Gastrocnemius medialis (tissue), 4 donors: ENCODE measurements at regions not wholly inside any gene's neighbourhood (a gene's known extent, or its start where the extent isn't known, plus 50 kb on each side); places are given as distances from the start of the nearest gene placed in this dataset.

Source experiments
- ATAC-seq, 2 donors: fragments of 150-250 bp; one replicate each; pipeline ENCODE4 v1.9.1; 2016
- DNase-seq, 2 donors: peaks; one replicate each; pipeline ENCODE4 v3.0.0-alpha.2; 2019
- H3K27ac ChIP-seq, 4 donors: fragments of 200-600 bp; sonication (generic); 1 replicate in 1 of 4; 2 replicates in 3 of 4; pipeline ENCODE4 v1.5.1; 2016 to 2018; ENCODE audit warnings: mild to moderate bottlenecking in 2 of 4, moderate library complexity in 1 of 4
- H3K27me3 ChIP-seq, 3 donors: fragments of 200-600 bp; sonication (generic) in 2 of 3; 1 replicate in 1 of 3; 2 replicates in 2 of 3; pipeline versions ENCODE4 v1.5.1 to v1.6.0; 2016 to 2019; ENCODE audit warnings: mild to moderate bottlenecking in 1 of 3, moderate library complexity in 1 of 3
- H3K36me3 ChIP-seq, 2 donors: fragments of 200-600 bp; sonication (generic) in 1 of 2; one replicate each; pipeline ENCODE4 v1.5.1; 2017 to 2018
- H3K4me1 ChIP-seq, 2 donors: fragments of 200-600 bp; sonication (generic) in 1 of 2; one replicate each; pipeline ENCODE4 v1.5.1; 2016 to 2017; ENCODE audit warnings: mild to moderate bottlenecking in 2 of 2
- H3K4me3 ChIP-seq, 4 donors: fragments of 200-600 bp; sonication (generic) in 3 of 4; 1 replicate in 1 of 4; 2 replicates in 3 of 4; pipeline ENCODE4 v1.5.1; 2016 to 2019; ENCODE audit warnings: mild to moderate bottlenecking in 2 of 4
- H3K9me3 ChIP-seq, 3 donors: fragments of 200-600 bp; sonication (generic) in 2 of 3; 1 replicate in 1 of 3; 2 replicates in 2 of 3; pipeline ENCODE4 v1.5.1; 2016 to 2019
- CTCF ChIP-seq, 5 experiments: fragments of 450-650 bp in 3 of 5; fragments of 200-600 bp in 2 of 5; sonication (generic) in 2 of 5; IDR thresholded peaks in 4 of 5; conservative IDR thresholded peaks in 1 of 5; 1 replicate in 4 of 5; 2 replicates in 1 of 5; pipeline ENCODE4 v1.5.1; 2016 to 2019; ENCODE audit warnings: antibody characterized with exemption in 5 of 5, mild to moderate bottlenecking in 3 of 5, moderate library complexity in 3 of 5
- POLR2A ChIP-seq, 2 donors: fragments of 450-650 bp; IDR thresholded peaks; one replicate each; pipeline ENCODE4 v1.6.1; 2017; ENCODE audit warnings: antibody characterized with exemption in 2 of 2, mild to moderate bottlenecking in 2 of 2, moderate library complexity in 2 of 2
- in situ Hi-C, 4 donors: fragments of 200-750 bp; cut with MboI; loops; one replicate each; pipeline versions ENCODE4 v1.15.0 to v1.8.0; 2017; ENCODE audit warnings: low sequenced_read_pairs in 4 of 4
- intact Hi-C: fragments of 100-400 bp; cut with DNase I; formaldehyde crosslinking; loops from one replicate; pipeline ENCODE4 v1.15.1; 2023; ENCODE audit warnings: low total_unique reads

GRCh38 chr13:73754241-73754640 is 380.0 kb downstream of the KLF12 start:
- TF ChIP-seq POLR2A (IDR thresholded peaks at IDR 0.05), result no peak
- TF ChIP-seq CTCF (IDR thresholded peaks at IDR 0.05 in 4 of 5, conservative IDR thresholded peaks at IDR 0.05 in 1 of 5), result no peak
- intact Hi-C loops (loop anchor here (5.0 to 10.0 kb wide), 2 partner anchors 381 to 1463 kb away; partner anchors contain the start of gene KLF12), in situ Hi-C loops (loop anchor here in 3 of 4 donors (25.0 kb wide), 1 partner anchor 1458 kb away; no protein-coding TSS in a partner anchor)
- H3K4me3 ChIP-seq, result no peak overlapping the region
- DNase-seq, result no peak
- H3K27ac ChIP-seq, result no peak overlapping the region
- no peaks in the 10 kb centered on the region for H3K9me3 ChIP-seq
- H3K27me3 ChIP-seq, result no peaks in the 10 kb centered on the region
- no peak for ATAC-seq
- H3K4me1 ChIP-seq, result peaks cover 9 to 12% of the 10 kb centered on the region in 2 donors
- no peaks in the 10 kb centered on the region for H3K36me3 ChIP-seq

GRCh38 chr13:73751290-73751689 is 382.9 kb downstream of the KLF12 start:
- ATAC-seq (no peak), DNase-seq (no peak)
- intact Hi-C loops, result loop anchor here (5.0 to 10.0 kb wide), 2 partner anchors 384 to 1466 kb away; partner anchors contain the start of gene KLF12
- TF ChIP-seq CTCF (IDR thresholded peaks at IDR 0.05 in 4 of 5, conservative IDR thresholded peaks at IDR 0.05 in 1 of 5), result no peak
- no peak for TF ChIP-seq POLR2A (IDR thresholded peaks at IDR 0.05)
- H3K27me3 ChIP-seq, result no peaks in the 10 kb centered on the region
- no peak overlapping the region for H3K4me3 ChIP-seq
- H3K36me3 ChIP-seq, result no peaks in the 10 kb centered on the region
- H3K4me1 ChIP-seq, result peaks cover 9 to 12% of the 10 kb centered on the region in 2 donors
- in situ Hi-C loops, result loop anchor here in 3 of 4 donors (25.0 kb wide), 1 partner anchor 1461 kb away; no protein-coding TSS in a partner anchor
- no peaks in the 10 kb centered on the region for H3K9me3 ChIP-seq
- H3K27ac ChIP-seq, result no peak overlapping the region

DNA sequence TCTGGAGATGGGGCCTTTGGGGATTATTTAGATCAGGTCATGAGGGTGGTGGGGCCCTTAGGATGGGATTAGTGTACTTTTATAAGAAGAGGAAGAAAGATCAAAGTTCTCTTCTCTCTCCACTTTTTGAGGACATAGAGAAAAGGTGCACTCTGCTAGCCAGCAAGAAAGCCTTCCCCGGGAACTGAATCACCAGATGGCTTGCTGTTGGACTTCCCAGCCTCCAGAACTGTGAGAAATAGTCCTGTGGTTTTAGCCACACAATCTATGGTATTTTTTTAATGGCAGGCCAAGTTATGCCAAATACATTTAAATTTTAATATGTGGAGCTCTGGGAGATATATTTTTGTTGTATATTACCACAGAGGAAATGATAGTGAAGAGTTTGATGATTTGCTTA is 385.8 kb downstream of the KLF12 start:
- no peaks in the 10 kb centered on the region for H3K9me3 ChIP-seq
- intact Hi-C loops, result no loop called here
- ATAC-seq (no peak), DNase-seq (no peak)
- no peak overlapping the region for H3K27ac ChIP-seq
- peaks cover 6 to 12% of the 10 kb centered on the region in 2 donors for H3K4me1 ChIP-seq
- no peak for TF ChIP-seq CTCF (IDR thresholded peaks at IDR 0.05 in 4 of 5, conservative IDR thresholded peaks at IDR 0.05 in 1 of 5)
- no peak overlapping the region for H3K4me3 ChIP-seq
- no peaks in the 10 kb centered on the region for H3K27me3 ChIP-seq
- no peaks in the 10 kb centered on the region for H3K36me3 ChIP-seq
- in situ Hi-C loops, result no loop called here

DNA sequence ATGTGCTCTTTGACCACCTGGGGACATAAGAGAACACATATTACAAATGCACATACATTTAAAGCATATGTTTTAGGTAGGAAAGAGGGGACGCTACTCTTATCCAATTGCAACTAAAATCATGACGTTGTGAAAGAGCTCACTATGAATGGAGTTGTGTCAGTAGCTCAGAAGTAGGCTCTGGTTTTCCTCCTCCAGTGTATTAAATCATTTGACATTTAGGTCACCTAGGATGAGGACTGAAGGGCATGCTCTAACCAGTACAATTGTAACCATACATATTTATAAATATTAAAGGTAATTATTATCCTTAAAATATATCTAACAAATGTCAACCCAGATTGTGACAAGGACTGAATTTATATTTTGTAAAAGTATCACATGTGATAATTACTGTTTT is 389.0 kb downstream of the KLF12 start:
- H3K36me3 ChIP-seq, result no peaks in the 10 kb centered on the region
- no peaks in the 10 kb centered on the region for H3K4me1 ChIP-seq
- in situ Hi-C loops (no loop called here), intact Hi-C loops (no loop called here)
- no peak for DNase-seq
- H3K4me3 ChIP-seq, result no peak overlapping the region
- no peak overlapping the region for H3K27ac ChIP-seq
- no peaks in the 10 kb centered on the region for H3K9me3 ChIP-seq
- TF ChIP-seq POLR2A (IDR thresholded peaks at IDR 0.05) (no peak), CTCF (IDR thresholded peaks at IDR 0.05 in 4 of 5, conservative IDR thresholded peaks at IDR 0.05 in 1 of 5) (no peak)
- no peaks in the 10 kb centered on the region for H3K27me3 ChIP-seq
- ATAC-seq, result no peak

GRCh38 chr13:73742982-73743381 is 391.2 kb downstream of the KLF12 start:
- H3K4me1 ChIP-seq, result no peaks in the 10 kb centered on the region
- no peak for DNase-seq
- no peak overlapping the region for H3K27ac ChIP-seq
- TF ChIP-seq POLR2A (IDR thresholded peaks at IDR 0.05) (no peak), CTCF (IDR thresholded peaks at IDR 0.05 in 4 of 5, conservative IDR thresholded peaks at IDR 0.05 in 1 of 5) (no peak)
- in situ Hi-C loops (no loop called here), intact Hi-C loops (no loop called here)
- H3K36me3 ChIP-seq, result no peaks in the 10 kb centered on the region
- H3K4me3 ChIP-seq, result no peak overlapping the region
- H3K9me3 ChIP-seq, result no peaks in the 10 kb centered on the region
- no peak for ATAC-seq
- H3K27me3 ChIP-seq, result no peaks in the 10 kb centered on the region
